ENCODE measurements at regions not wholly inside any gene's neighbourhood (a gene's known extent, or its start where the extent isn't known, plus 50 kb on each side); places are given as distances from the start of the nearest gene placed in this dataset.

DNA sequence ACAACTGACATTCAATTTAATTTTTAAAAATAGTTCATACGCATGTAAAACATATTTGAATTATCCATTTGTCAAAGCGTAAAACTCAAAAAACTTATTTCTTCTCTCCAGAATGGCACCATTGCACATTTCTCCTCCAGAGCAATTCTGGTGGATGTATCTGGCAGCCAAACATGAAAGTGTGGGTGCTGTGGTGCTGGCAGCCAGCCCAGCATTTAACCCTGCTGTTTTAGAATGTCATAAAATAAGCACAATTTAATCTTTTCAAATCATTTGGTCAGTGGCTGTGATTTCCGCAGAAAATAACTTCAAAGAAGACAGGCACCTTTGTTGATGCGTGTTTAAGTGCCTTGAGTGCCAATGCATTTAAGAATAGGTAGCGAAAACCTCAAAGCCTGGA lies 302.7 kb upstream of the MEOX2 start:
- DNase-seq = no peak

DNA sequence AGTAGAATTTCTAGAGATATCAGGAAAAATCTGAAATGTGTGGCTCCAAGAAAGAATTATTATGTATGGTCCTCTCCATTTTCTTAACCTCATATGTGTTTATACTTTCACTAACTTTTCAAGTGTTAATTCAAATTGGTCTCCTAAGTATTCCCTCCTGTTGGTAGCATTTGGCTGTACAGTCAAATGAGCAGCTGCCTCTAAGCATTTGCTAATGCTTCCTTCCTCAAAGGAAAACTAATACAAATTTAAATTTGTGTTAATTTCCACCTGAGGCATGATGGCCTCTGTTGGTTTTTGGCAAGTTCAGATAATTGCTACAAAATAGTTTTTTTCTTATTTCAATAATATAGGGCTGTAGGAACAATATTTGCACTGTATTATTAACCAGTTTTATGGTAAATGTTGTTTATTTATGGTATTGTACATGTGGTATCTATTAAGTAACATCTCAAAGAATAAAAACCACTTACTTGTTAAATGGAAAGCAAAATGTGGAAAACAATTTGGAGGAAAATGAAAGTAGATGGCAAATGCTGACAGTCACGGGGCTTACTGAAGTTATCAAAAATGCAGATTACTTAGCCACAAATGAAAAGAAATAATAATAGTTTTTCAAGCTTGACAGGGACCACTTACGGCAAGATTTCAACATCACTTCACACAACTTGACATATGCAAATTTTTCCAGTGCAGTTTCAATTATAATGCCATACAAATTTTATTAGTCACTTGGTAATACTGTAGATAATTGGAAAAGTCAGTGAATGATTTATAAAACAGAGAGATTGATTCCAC lies 299.3 kb upstream of the MEOX2 start:
- no peak for DNase-seq

DNA sequence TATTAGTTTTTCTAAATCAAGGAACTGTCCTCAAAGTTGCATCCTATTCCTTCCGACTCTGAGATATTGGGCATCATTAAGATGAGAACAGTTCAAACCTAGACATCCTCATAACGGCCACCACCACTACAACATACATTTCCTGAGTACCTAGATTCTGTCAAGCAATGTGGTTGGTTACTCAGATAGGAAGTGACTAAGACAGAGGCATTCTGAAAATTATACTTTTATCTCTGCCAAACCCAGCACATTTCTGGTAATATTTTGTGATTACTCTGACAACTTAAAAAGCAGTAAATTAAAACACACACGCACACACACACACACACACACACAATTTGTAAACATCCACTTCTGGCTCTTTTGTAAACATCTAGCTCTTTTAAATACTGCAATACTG lies 291.2 kb upstream of the MEOX2 start:
- DNase-seq = no peak

GRCh38 chr7:15972862-15973275 lies 286.4 kb upstream of the MEOX2 start:
- DNase-seq = no peak

- DNase-seq = no peak
Observed at GRCh38 chr7:15967551-15967950, 281.1 kb upstream of the MEOX2 start.

DNA sequence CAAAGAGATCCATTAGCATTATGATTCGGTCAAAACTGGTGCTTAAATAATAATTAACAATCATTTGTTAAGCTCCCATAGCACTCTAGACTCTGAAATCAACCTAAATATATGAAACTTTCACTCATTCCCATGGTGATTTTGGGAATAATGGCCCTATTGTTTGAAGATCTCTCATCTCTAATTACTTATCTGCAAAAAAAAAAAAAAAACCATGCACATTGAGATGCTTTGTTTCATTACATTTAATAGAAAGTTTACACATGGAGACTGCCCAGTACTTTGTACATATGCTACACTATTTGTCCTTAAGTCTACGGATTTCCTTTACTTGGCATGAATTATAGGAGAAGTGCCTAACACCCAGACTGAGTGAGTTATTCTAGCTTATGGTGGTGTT lies 280.6 kb upstream of the MEOX2 start:
- no peak for DNase-seq

DNA sequence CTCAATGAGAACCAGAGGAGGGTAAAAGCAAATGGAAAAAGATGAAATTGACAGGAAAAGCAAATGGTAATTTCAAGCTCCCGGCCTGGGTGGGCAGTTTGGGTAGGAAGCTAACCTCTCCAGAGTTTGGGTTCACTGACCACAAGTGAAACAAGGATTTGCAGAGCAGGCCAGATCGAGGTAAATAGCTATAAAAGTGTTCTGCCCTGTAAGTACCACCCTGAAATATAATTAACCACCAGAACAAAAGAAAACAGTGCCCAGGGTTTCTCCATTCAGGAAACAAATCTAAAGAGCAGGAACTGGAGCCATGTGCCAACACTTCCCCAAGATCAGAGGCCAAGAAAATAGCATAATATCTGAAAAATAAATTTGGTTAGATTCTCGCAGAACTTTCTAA lies 276.7 kb upstream of the MEOX2 start:
- DNase-seq = no peak

DNA sequence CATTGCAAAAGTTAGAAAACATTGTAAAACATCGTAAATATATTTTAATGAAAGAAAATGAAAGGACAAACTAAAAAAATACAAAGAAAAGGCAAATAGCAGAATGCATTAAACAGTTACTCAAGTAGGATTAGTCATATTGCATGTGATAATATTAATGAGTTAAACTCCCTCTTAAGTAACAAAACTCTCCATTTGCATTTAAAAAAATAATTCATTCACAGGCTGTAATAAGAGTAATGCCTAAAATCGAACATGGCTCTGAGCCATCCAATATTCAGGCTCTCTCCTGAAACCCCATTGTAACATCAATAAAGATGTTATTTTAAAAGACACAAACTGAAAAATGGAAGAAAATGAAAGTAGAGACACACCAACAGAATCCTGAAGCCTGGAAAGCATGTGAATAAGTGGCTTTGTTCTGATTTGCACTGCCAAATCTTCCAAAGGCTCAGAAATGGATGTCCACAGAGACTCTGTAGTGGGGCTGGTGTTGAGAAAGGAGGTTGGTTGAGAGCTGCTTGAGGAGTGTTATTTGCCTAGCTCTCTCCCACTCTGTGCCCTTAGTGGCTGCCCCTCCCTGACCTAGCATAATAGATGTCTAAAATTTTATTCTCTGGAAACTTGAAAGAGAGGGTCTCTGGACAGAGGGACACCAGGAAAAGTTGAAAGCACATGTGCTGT lies 268.3 kb upstream of the MEOX2 start:
- no peak for DNase-seq

DNA sequence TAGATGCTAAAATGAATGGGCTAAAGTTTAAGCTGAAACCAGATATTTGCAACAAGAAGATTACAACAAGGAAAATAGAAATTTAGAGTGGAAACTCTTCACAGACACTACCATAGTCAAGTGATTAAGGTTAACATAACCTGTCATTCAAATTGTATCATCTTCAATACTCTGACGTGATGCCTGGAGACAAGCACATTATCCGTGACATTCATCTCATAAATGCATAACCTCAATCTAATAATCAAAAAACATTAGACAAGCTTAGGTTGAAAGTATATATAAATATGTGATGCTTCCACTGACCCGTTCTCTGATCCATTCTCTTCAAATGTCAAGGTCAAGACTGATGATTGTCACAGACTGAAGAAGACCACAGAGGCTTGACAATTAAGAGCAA lies 263.8 kb upstream of the MEOX2 start:
- no peak for DNase-seq

DNA sequence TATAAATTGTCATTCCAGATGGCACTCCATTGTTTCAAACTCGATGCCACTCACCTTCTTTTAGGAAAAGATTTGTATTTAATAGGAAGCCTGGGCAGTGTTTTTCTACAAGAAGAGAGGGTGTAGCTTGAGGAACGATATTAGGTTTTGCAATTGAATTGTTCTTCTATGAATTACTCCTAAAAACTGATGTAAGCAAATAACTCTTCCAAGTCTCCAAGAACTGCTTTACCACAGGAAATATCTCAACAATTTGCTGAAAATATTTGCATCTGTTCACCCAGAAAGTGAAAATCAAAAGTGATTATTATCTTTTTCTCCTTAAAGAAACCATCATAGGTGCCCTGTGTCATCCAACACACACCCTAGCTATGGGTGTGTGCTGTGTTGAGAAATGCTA lies 261.3 kb upstream of the MEOX2 start:
- DNase-seq = no peak

DNA sequence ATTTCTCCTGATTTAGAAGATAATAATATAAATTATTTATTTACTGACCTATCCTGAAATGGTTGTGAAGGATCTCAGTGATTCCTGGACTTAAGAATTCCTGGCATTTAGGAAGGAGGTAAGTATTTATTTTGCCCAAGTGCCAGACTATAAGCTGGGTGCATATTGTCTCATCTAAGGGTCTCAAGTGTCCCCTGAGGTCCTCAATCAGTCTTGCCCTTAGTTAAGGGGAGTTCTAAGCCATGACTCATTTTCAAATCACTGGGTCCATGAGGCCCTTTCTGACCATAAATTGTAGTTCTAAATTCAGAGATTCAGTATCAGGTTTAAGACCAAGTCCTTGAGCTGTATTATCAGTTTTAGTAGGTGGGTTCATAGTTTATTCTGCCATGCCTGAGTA lies 251.6 kb upstream of the MEOX2 start:
- no peak for DNase-seq

DNA sequence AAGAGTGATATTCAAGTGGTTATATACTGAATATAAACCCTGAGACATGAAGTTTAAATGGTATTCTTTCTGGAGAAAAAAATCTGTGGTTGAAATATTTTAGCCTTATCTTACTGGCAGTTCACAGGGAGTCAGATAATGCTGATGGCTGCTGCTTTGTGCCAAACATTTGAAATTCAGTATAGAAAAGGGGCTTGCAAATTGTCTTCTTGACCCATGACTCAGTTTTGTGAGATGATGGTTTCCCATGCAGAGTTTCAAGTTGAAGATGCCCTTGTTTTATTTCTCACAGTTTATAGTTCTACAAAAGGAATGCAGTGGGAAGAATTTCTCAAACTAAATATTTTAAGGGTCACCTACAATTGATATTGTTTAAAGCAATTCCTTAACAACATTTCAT lies 251.1 kb upstream of the MEOX2 start:
- no peak for DNase-seq

DNA sequence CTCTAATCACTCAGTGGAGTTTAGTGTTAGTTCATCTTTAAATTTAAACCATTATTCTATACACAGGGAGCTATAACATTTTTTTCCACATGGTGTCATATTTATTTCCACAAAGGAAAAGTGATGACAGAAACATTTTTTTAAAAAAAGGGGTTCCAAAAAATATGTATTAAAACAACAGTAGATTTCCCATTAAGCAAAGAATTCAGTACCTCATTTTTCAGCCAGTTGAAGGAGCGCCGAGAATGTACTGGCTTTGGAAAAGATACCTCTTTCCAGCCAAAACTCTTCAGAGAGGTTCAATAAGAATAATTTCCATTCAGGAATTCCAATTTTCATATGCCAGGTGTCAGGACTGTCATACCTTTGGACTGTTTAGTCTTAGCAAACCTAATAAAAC lies 250.5 kb upstream of the MEOX2 start:
- DNase-seq = no peak

GRCh38 chr7:15932318-15932717 lies 245.8 kb upstream of the MEOX2 start:
- DNase-seq = no peak

GRCh38 chr7:15929411-15929810 lies 242.9 kb upstream of the MEOX2 start:
- no peak for DNase-seq

GRCh38 chr7:15925608-15926007 lies 239.1 kb upstream of the MEOX2 start:
- no peak for DNase-seq

DNA sequence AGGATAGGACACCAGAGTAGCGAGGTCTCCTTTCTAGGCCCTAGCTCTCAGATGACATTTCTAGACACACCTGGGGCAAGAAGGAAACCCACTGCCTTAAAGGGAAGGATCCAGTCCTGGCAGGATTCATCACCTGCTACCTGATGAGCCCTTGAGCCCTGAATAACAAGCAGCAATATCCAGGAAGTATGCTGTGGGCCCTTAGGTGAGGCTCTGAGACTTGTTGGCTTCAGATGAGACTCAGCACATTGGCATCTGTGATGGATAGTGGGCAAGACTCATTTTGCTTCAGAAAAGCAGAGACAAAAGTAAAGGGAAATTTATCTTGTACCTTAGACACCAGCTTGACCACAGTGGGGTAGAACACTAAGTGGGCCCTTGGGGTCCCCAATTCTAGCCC lies 238.4 kb upstream of the MEOX2 start:
- DNase-seq = no peak

- DNase-seq = no peak
Observed at GRCh38 chr7:15922002-15922401, 235.5 kb upstream of the MEOX2 start.

DNA sequence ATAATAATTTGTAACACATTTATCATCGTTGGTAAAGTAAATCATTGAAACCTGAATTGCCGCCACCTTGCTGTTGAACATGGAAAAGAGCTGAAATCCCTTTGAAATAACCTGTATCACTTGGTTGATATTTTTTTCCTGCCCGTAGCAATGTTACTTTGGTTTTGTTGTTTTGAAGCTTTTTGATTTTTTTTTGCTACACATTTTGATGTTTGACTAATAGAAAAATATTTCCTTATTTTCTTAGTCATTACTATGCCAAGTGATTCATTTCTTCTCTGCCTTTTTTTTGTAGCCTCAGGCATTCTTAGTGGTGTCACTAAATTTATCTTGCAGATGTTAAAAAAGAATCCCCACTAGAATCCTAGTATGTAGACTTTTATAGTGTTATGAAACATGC lies 235.1 kb upstream of the MEOX2 start:
- no peak for DNase-seq

DNA sequence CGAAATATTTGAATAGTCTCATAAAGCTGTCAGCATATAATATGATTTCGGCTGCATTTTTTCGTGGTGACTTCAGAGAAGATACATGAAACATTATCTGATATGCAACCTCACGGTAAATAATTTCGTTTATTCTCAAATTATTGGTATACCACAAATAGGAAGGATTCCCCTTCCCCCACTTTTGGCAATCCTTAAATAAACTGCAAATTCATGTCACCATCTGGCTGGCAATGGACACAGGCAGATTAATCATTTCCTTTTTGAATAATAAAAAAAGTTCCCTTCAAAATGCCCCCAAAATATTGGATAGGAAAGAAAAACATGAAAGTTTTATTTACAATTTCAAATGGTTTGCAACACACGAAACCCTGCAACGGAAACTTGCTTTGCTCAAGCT lies 234.5 kb upstream of the MEOX2 start:
- DNase-seq = no peak

GRCh38 chr7:15916681-15917380 lies 230.3 kb upstream of the MEOX2 start:
- no peak for DNase-seq

- DNase-seq = no peak
Observed at GRCh38 chr7:15915686-15916293, 229.3 kb upstream of the MEOX2 start.

GRCh38 chr7:15914611-15915010 lies 228.1 kb upstream of the MEOX2 start:
- no peak for DNase-seq

DNA sequence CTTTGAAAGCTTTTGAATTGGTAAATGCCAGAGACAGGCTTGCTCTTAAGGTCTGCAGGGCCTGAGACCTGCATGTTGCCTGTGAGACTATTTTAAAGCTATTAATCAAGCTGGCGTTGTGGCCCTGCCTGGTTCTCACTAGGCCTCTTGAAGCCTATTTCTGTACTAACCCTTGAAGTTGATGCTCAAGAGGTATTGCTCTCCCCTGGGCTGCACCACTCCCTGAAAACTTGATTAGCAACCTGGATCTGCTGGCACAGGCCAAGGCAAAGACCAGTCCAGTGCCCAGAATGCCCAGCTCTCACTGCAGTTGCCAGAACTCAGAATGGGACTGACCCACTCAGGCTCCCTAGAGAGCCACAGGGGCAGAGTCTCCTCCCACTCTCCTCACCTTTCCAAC lies 220.0 kb upstream of the MEOX2 start:
- no peak for DNase-seq

All from central memory CD4-positive, alpha-beta T cell (primary cell).